ENCODE measurements at regions not wholly inside any gene's neighbourhood (a gene's known extent, or its start where the extent isn't known, plus 50 kb on each side); places are given as distances from the start of the nearest gene placed in this dataset.

DNA sequence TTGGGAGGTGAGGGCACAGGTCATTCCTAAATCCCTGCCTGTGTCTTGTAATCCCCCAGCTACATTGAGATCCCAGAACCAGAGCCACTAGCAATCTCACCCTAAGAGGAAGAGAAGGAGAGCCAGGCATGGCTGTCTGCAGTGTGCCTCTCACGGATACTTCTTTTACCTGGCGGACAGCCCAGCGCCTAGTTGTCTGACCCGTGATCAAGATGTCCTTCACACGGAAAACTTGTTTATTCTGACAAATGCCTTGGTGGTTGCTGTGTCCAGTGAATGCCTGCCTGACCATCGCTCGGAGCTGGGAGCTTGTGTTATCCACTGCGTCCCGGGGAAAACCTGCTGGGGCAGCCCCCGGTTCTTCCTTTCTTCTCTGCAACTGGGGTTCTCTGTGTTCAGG, 140.5 kb upstream of the WSCD1 start:
- TF ChIP-seq TAF1 (IDR thresholded peaks at IDR 0.05; ENCODE audit: borderline replicate concordance, insufficient read depth, low read length), result no peak

DNA sequence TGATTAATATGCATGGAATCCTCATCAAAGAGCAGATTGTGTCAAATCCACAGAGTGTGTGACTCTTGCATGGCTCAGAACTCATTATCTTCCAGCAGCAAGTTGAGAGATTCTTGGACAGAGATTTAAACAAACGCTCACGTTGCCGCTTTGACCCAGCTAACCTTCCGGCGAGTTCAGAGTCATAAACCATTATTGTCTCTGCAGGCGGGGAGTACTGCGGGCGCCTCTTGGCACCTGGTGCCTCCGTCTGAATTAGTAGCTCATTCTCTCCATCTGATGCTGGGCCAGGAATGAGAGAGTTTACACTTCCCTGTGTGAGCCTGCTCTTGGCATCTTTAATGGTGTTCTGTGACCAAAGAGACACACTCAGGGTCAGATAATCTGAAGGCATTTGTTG, 138.6 kb upstream of the WSCD1 start:
- TF ChIP-seq REST (IDR thresholded peaks at IDR 0.05; ENCODE audit: insufficient read depth in 1 of 2, low read depth in 2 of 2, low read length in 2 of 2), result no peak
- TF ChIP-seq POLR2AphosphoS5 (IDR thresholded peaks at IDR 0.05; ENCODE audit: low read depth, low read length), result no peak
- no peak for TF ChIP-seq FOXP2 (optimal IDR thresholded peaks at IDR 0.05; ENCODE audit: borderline replicate concordance, extremely low read depth, extremely low read length, insufficient read depth)
- TF ChIP-seq SIN3A (IDR thresholded peaks at IDR 0.05; ENCODE audit: borderline replicate concordance, insufficient read depth, low read length), result no peak
- no peak for TF ChIP-seq TAF1 (IDR thresholded peaks at IDR 0.05; ENCODE audit: borderline replicate concordance, insufficient read depth, low read length)

DNA sequence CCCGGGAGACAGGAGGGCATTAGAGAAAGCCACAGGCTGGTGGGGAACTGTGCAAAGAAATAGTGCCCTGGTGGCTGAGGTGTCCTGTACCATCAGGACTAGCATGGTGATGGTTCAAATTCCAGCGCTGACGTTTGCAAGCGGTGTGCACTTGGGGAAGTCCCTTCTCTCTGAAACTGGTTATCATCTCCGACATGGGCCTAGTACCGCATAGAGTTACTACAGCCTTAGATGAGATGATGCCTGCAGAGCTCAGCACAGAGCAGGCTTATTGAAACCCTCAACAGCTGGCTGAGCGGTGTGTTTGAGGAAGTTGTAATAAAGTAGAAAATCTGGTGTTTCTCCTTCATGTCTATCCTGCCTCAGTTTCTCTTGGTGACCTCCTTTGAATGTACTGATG, 136.7 kb upstream of the WSCD1 start:
- no peak for TF ChIP-seq FOXP2 (optimal IDR thresholded peaks at IDR 0.05; ENCODE audit: borderline replicate concordance, extremely low read depth, extremely low read length, insufficient read depth)

GRCh38 chr17:5941258-5941657, 128.9 kb upstream of the WSCD1 start:
- TF ChIP-seq POLR2AphosphoS5 (IDR thresholded peaks at IDR 0.05; ENCODE audit: low read depth, low read length) (no peak), REST (IDR thresholded peaks at IDR 0.05; ENCODE audit: insufficient read depth in 1 of 2, low read depth in 2 of 2, low read length in 2 of 2) (no peak), TAF1 (IDR thresholded peaks at IDR 0.05; ENCODE audit: borderline replicate concordance, insufficient read depth, low read length) (no peak), SIN3A (IDR thresholded peaks at IDR 0.05; ENCODE audit: borderline replicate concordance, insufficient read depth, low read length) (no peak), FOXP2 (optimal IDR thresholded peaks at IDR 0.05; ENCODE audit: borderline replicate concordance, extremely low read depth, extremely low read length, insufficient read depth) (no peak)

DNA sequence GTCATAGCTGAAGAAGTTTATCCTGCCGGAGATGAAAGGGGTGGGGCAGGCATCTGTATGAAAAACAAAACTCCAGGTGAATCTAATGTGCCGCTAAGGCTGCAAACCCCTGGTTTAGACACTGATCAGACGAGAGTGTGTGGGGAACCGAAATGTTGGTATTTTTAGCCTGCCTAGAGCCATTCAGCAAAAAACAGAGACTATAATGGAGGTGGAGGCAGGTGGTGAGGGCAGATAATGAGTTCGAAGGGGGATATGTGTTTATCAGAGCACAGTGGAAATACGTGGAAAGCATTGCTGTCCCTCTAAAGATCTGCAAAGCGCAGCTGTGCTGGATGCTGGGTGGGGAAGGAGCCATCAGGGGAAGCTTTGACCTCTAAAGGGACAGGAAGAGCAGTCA, 127.5 kb upstream of the WSCD1 start:
- TF ChIP-seq SIN3A (IDR thresholded peaks at IDR 0.05; ENCODE audit: borderline replicate concordance, insufficient read depth, low read length) (no peak), POLR2AphosphoS5 (IDR thresholded peaks at IDR 0.05; ENCODE audit: low read depth, low read length) (no peak), REST (IDR thresholded peaks at IDR 0.05; ENCODE audit: insufficient read depth in 1 of 2, low read depth in 2 of 2, low read length in 2 of 2) (no peak), TAF1 (IDR thresholded peaks at IDR 0.05; ENCODE audit: borderline replicate concordance, insufficient read depth, low read length) (no peak), FOXP2 (optimal IDR thresholded peaks at IDR 0.05; ENCODE audit: borderline replicate concordance, extremely low read depth, extremely low read length, insufficient read depth) (no peak)

GRCh38 chr17:5943232-5943631, 126.9 kb upstream of the WSCD1 start:
- TF ChIP-seq FOXP2 (optimal IDR thresholded peaks at IDR 0.05; ENCODE audit: borderline replicate concordance, extremely low read depth, extremely low read length, insufficient read depth) (no peak), TAF1 (IDR thresholded peaks at IDR 0.05; ENCODE audit: borderline replicate concordance, insufficient read depth, low read length) (no peak), REST (IDR thresholded peaks at IDR 0.05; ENCODE audit: insufficient read depth in 1 of 2, low read depth in 2 of 2, low read length in 2 of 2) (no peak), SIN3A (IDR thresholded peaks at IDR 0.05; ENCODE audit: borderline replicate concordance, insufficient read depth, low read length) (no peak)
